Esophagus squamous epithelium (tissue), 5 donors: ENCODE measurements at regions not wholly inside any gene's neighbourhood (a gene's known extent, or its start where the extent isn't known, plus 50 kb on each side); places are given as distances from the start of the nearest gene placed in this dataset.

Experiments
- DNase-seq: peaks from one replicate; lab custom pipeline; 2025; lab: John Stamatoyannopoulos, UW
- H3K27ac ChIP-seq, 4 donors: fragments of 200-600 bp; sonication (generic); one replicate each; pipeline ENCODE4 v1.5.1; 2016 to 2019; ENCODE audit warnings: mild to moderate bottlenecking in 1 of 4
- H3K27me3 ChIP-seq, 4 donors: fragments of 200-600 bp; sonication (generic); 1 replicate in 3 of 4; 2 replicates in 1 of 4; pipeline versions ENCODE4 v1.5.1 to v1.6.0; 2017 to 2021; ENCODE audit warnings: antibody characterized with exemption in 1 of 4
- H3K36me3 ChIP-seq, 3 donors: fragments of 200-600 bp; sonication (generic); one replicate each; pipeline ENCODE4 v1.5.1; 2016 to 2019
- H3K4me1 ChIP-seq, 3 donors: fragments of 200-600 bp; sonication (generic); one replicate each; pipeline ENCODE4 v1.5.1; 2017 to 2019
- H3K4me3 ChIP-seq, 4 donors: fragments of 200-600 bp; sonication (generic); 1 replicate in 3 of 4; 2 replicates in 1 of 4; pipeline ENCODE4 v1.5.1; 2016 to 2019; ENCODE audit warnings: mild to moderate bottlenecking in 2 of 4, moderate library complexity in 1 of 4
- H3K9me3 ChIP-seq, 3 donors: fragments of 200-600 bp; sonication (generic); one replicate each; pipeline ENCODE4 v1.5.1; 2016 to 2019
- CTCF ChIP-seq, 6 experiments: fragments of 450-650 bp in 4 of 6; fragments of 200-600 bp in 2 of 6; sonication (generic) in 2 of 6; IDR thresholded peaks; one replicate each; pipeline ENCODE4 v1.5.1; 2016 to 2019; ENCODE audit warnings: antibody characterized with exemption in 6 of 6, mild to moderate bottlenecking in 4 of 6, moderate library complexity in 4 of 6
- POLR2A ChIP-seq, 4 donors: fragments of 450-650 bp; IDR thresholded peaks; one replicate each; pipeline ENCODE4 v1.6.1; 2017; ENCODE audit warnings: antibody characterized with exemption in 4 of 4, mild to moderate bottlenecking in 4 of 4, moderate library complexity in 3 of 4
- WGBS, 2 donors: methylation state at CpG; one replicate each; pipeline ENCODE4 v1.1.5; 2018; 5-methylcytosine and 5-hydroxymethylcytosine counted together
- intact Hi-C: fragments of 100-400 bp; cut with DNase I; formaldehyde crosslinking; loops from one replicate; pipeline ENCODE4 v1.15.0; 2022
- donor health status: DM: yes; HTN: yes; CAD: no.

DNA sequence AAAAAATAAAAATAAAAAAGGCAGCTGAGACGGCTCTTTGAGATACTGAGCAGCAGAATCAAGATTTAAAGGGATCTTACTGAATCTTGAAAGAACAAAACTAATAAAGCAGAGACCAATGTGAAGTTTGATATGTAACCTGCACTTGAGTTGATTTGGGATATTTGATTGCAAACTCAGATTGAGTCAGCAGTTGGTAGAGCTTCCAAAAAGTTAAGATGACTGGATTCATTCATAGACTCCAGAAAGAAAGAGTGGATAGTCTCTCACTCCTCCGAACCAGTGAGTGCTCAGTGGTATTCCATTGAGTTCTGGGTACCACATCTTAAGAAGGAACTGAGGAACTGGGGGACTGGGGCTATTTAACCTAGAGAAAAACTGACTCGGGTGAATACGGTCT is 52.7 kb upstream of the TESK1 start:
- DNase-seq, result no peak
- H3K27me3 ChIP-seq, result no peaks in the 10 kb centered on the region
- TF ChIP-seq POLR2A (IDR thresholded peaks at IDR 0.05) (no peak), CTCF (IDR thresholded peaks at IDR 0.05) (no peak)
- 81 to 88% methylated on average over 4 of the region's 4 CpGs for WGBS, 2 donors
- H3K9me3 ChIP-seq, result no peaks in the 10 kb centered on the region
- intact Hi-C loops, result no loop called here
- peaks cover 12 to 40% (median 15%) of the 10 kb centered on the region in 3 donors for H3K36me3 ChIP-seq
- no peak overlapping the region for H3K4me3 ChIP-seq
- peak overlapping the region in 2 of 4 donors; percentile 60 to 62 for H3K27ac ChIP-seq
- H3K4me1 ChIP-seq, result peaks cover 0 to 27% (median 10%) of the 10 kb centered on the region in 3 donors

- no peak for TF ChIP-seq CTCF (IDR thresholded peaks at IDR 0.05)
- TF ChIP-seq POLR2A (IDR thresholded peaks at IDR 0.05), result no peak
- intact Hi-C loops, result no loop called here
- H3K4me1 ChIP-seq, result peaks cover 0 to 30% (median 10%) of the 10 kb centered on the region in 3 donors
- H3K27me3 ChIP-seq, result no peaks in the 10 kb centered on the region
- H3K9me3 ChIP-seq, result no peaks in the 10 kb centered on the region
- 75 to 82% methylated on average over 3 of the region's 3 CpGs for WGBS, 2 donors
- H3K36me3 ChIP-seq, result peaks cover 12 to 40% (median 15%) of the 10 kb centered on the region in 3 donors
- DNase-seq, result no peak
- H3K27ac ChIP-seq, result peak overlapping the region in 3 of 4 donors; percentile 60 to 66 (median 62)
- no peak overlapping the region for H3K4me3 ChIP-seq
Measured at GRCh38 chr9:35552837-35553236, 52.2 kb upstream of the TESK1 start.

GRCh38 chr9:35553670-35554543 is 51.2 kb upstream of the TESK1 start:
- WGBS, 2 donors, result 21 to 27% methylated on average over 12 of the region's 12 CpGs
- intact Hi-C loops, result no loop called here
- H3K27ac ChIP-seq, result peak overlapping the region in 3 of 4 donors; percentile 60 to 66 (median 62)
- peaks cover 0 to 26% (median 10%) of the 10 kb centered on the region in 3 donors for H3K4me1 ChIP-seq
- no peak for DNase-seq
- no peaks in the 10 kb centered on the region for H3K27me3 ChIP-seq
- peak; percentile 55 to 89 (median 79) for TF ChIP-seq CTCF (IDR thresholded peaks at IDR 0.05)
- no peak for TF ChIP-seq POLR2A (IDR thresholded peaks at IDR 0.05)
- peaks cover 12 to 43% (median 18%) of the 10 kb centered on the region in 3 donors for H3K36me3 ChIP-seq
- no peak overlapping the region for H3K4me3 ChIP-seq
- H3K9me3 ChIP-seq, result no peaks in the 10 kb centered on the region

GRCh38 chr9:35555246-35555701 is 49.8 kb upstream of the TESK1 start:
- 70 to 77% methylated on average over 2 to 3 of the region's 13 CpGs for WGBS, 2 donors
- Histone ChIP-seq H3K9me3 (no peaks in the 10 kb centered on the region), H3K36me3 (peaks cover 12 to 57% (median 18%) of the 10 kb centered on the region in 3 donors), H3K4me1 (peaks cover 0 to 26% (median 10%) of the 10 kb centered on the region in 3 donors), H3K4me3 (no peak overlapping the region), H3K27ac (peak overlapping the region in 2 of 4 donors; percentile 11 to 21), H3K27me3 (no peaks in the 10 kb centered on the region)
- no peak for TF ChIP-seq POLR2A (IDR thresholded peaks at IDR 0.05)
- no peak for TF ChIP-seq CTCF (IDR thresholded peaks at IDR 0.05)
- DNase-seq, result no peak
- intact Hi-C loops, result loop anchor here (5.0 kb wide), 1 partner anchor 68 kb away; no protein-coding TSS in a partner anchor
